PC-9 (cell line): ENCODE measurements at regions not wholly inside any gene's neighbourhood (a gene's known extent, or its start where the extent isn't known, plus 50 kb on each side); places are given as distances from the start of the nearest gene placed in this dataset.

Experiments
- EZH2 ChIP-seq: fragments of 200-600 bp; sonication (generic); IDR thresholded peaks from 2 replicates; pipeline ENCODE4 v1.8.0; 2017; ENCODE audit warnings: antibody characterized with exemption, low read depth
- TF ChIP-seq, protein P1 (sequence below): fragments of 200-600 bp; sonication (generic); conservative IDR thresholded peaks from 2 replicates; pipeline ENCODE4 v1.6.1; 2017; ENCODE audit warnings: mixed run types, antibody characterized with exemption, mild to moderate bottlenecking, moderate library complexity

DNA sequence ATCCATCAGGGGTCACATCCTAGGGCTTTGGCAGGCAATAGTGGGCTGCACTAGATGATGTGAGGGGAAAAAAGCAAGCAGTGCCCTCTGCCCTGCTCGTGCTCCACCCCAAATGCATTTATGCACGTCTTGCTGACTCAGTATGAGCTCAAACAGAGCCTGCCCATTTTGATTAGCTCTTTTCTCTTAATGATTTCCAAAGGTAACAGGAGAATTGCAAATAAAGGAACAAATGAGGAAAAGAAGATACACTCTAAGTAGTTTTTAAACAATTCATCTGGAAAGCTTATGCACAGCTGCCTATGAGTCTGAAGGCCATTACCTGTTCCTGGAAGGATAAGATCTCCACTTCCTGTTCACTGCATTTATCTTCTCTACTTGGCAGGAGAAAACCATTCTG, 364.2 kb downstream of the TMEM232 start:
- TF ChIP-seq, protein P1, sequence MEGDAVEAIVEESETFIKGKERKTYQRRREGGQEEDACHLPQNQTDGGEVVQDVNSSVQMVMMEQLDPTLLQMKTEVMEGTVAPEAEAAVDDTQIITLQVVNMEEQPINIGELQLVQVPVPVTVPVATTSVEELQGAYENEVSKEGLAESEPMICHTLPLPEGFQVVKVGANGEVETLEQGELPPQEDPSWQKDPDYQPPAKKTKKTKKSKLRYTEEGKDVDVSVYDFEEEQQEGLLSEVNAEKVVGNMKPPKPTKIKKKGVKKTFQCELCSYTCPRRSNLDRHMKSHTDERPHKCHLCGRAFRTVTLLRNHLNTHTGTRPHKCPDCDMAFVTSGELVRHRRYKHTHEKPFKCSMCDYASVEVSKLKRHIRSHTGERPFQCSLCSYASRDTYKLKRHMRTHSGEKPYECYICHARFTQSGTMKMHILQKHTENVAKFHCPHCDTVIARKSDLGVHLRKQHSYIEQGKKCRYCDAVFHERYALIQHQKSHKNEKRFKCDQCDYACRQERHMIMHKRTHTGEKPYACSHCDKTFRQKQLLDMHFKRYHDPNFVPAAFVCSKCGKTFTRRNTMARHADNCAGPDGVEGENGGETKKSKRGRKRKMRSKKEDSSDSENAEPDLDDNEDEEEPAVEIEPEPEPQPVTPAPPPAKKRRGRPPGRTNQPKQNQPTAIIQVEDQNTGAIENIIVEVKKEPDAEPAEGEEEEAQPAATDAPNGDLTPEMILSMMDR = no peak
- no peak for TF ChIP-seq EZH2
